CD14-positive monocyte (primary cell): ENCODE measurements at regions not wholly inside any gene's neighbourhood (a gene's known extent, or its start where the extent isn't known, plus 50 kb on each side); places are given as distances from the start of the nearest gene placed in this dataset.

Experiments
- DNase-seq, 3 donors: peaks; one replicate each; pipeline ENCODE4 v3.0.0-alpha.2; 2011 to 2022
- H2AFZ ChIP-seq: 2 replicates; pipeline ENCODE4 v1.6.0; 2012; ENCODE audit warnings: mild to moderate bottlenecking, low read depth, low read length, inconsistent platforms; ENCODE audit not compliant: insufficient read depth, poor library complexity, severe bottlenecking
- H3K27ac ChIP-seq, 2 donors: 1 replicate in 1 of 2; 2 replicates in 1 of 2; pipeline ENCODE4 v1.5.1; 2012 to 2013; ENCODE audit warnings: low read length in 2 of 2, control low read depth in 1 of 2, inconsistent platforms in 1 of 2, low read depth in 1 of 2, mild to moderate bottlenecking in 1 of 2
- H3K27me3 ChIP-seq, 2 donors: one replicate each; pipeline versions ENCODE4 v1.6.0 to v1.6.1; 2011 to 2013; ENCODE audit warnings: low read length in 2 of 2; ENCODE audit not compliant: control insufficient read depth in 2 of 2, insufficient read depth in 2 of 2
- H3K36me3 ChIP-seq, 2 donors: replicated peaks in 1 of 2; 1 replicate in 1 of 2; 2 replicates in 1 of 2; pipeline versions ENCODE4 v1.5.1 to v1.6.1; 2012 to 2013; ENCODE audit warnings: low read length in 2 of 2, control low read depth in 1 of 2, inconsistent platforms in 1 of 2, mild to moderate bottlenecking in 1 of 2; ENCODE audit not compliant: insufficient read depth in 2 of 2, control insufficient read depth in 1 of 2
- H3K4me1 ChIP-seq, 2 donors: 1 replicate in 1 of 2; 2 replicates in 1 of 2; pipeline versions ENCODE4 v1.5.1 to v1.6.1; 2012 to 2013; ENCODE audit warnings: low read length in 2 of 2, control low read depth in 1 of 2, inconsistent platforms in 1 of 2, mild to moderate bottlenecking in 1 of 2, moderate library complexity in 1 of 2; ENCODE audit not compliant: insufficient read depth in 2 of 2, control insufficient read depth in 1 of 2
- H3K4me2 ChIP-seq: replicated peaks from 2 replicates; pipeline ENCODE3; 2012; ENCODE audit warnings: low read length, moderate library complexity, mild to moderate bottlenecking; ENCODE audit not compliant: poor library complexity, severe bottlenecking; ENCODE audit errors: extremely low read depth
- H3K4me3 ChIP-seq, 3 experiments: fragments of 200-600 bp in 1 of 3; sonication (generic) in 1 of 3; replicated peaks in 1 of 3; 1 replicate in 2 of 3; 2 replicates in 1 of 3; pipeline ENCODE4 v1.5.1; 2011 to 2013; ENCODE audit warnings: low read length in 3 of 3, mild to moderate bottlenecking in 3 of 3, control low read depth in 2 of 3, low read depth in 2 of 3, inconsistent platforms in 1 of 3, moderate library complexity in 1 of 3
- H3K79me2 ChIP-seq: 2 replicates; pipeline ENCODE4 v1.6.0; 2012; ENCODE audit warnings: mild to moderate bottlenecking, control low read depth, inconsistent platforms, low read length, moderate library complexity; ENCODE audit not compliant: insufficient read depth
- H3K9ac ChIP-seq: 2 replicates; pipeline ENCODE4 v1.6.0; 2017; ENCODE audit warnings: low read length, mild to moderate bottlenecking; ENCODE audit not compliant: insufficient read depth, poor library complexity, severe bottlenecking
- H3K9me3 ChIP-seq, 2 donors: replicated peaks in 1 of 2; 1 replicate in 1 of 2; 2 replicates in 1 of 2; pipeline versions ENCODE4 v1.5.1 to v1.6.1; 2012 to 2013; ENCODE audit warnings: low read length in 2 of 2, control low read depth in 1 of 2; ENCODE audit not compliant: control insufficient read depth in 1 of 2, insufficient read depth in 1 of 2
- H4K20me1 ChIP-seq: 2 replicates; pipeline ENCODE4 v1.6.0; 2012; ENCODE audit warnings: mild to moderate bottlenecking, low read length, control low read depth, moderate library complexity; ENCODE audit not compliant: insufficient read depth
- H3K27ac Mint-ChIP-seq, 7 donors: one replicate each; pipeline ENCODE4 v1.8.0; 2020; ENCODE audit warnings: mild to moderate bottlenecking in 7 of 7, mixed read lengths in 7 of 7, moderate library complexity in 6 of 7, inconsistent platforms in 2 of 7
- H3K27me3 Mint-ChIP-seq, 3 donors: one replicate each; pipeline ENCODE4 v1.8.0; 2021 to 2022; ENCODE audit warnings: low read depth in 3 of 3, mild to moderate bottlenecking in 3 of 3, mixed read lengths in 3 of 3, moderate library complexity in 3 of 3, inconsistent platforms in 1 of 3
- H3K36me3 Mint-ChIP-seq, 2 donors: one replicate each; pipeline ENCODE4 v1.8.0; 2020; ENCODE audit warnings: mixed read lengths in 2 of 2, inconsistent platforms in 1 of 2, mild to moderate bottlenecking in 1 of 2
- H3K4me1 Mint-ChIP-seq: one replicate; pipeline ENCODE4 v1.8.0; 2020; ENCODE audit warnings: mild to moderate bottlenecking, mixed read lengths
- H3K4me3 Mint-ChIP-seq, 2 donors: one replicate each; pipeline ENCODE4 v1.8.0; 2020; ENCODE audit warnings: mild to moderate bottlenecking in 2 of 2, mixed read lengths in 2 of 2, moderate library complexity in 1 of 2
- H3K9me3 Mint-ChIP-seq, 7 donors: one replicate each; pipeline ENCODE4 v1.8.0; 2020 to 2022; ENCODE audit warnings: mixed read lengths in 7 of 7, mild to moderate bottlenecking in 6 of 7, moderate library complexity in 6 of 7, inconsistent platforms in 2 of 7
- CTCF ChIP-seq: fragments of 200-600 bp; IDR thresholded peaks from one replicate; pipeline ENCODE4 v1.8.0; 2022; ENCODE audit warnings: antibody characterized with exemption, mild to moderate bottlenecking
- WGBS: methylation state at CpG from one replicate; pipeline ENCODE4 v1.1.5; 2013; ENCODE audit warnings: missing lambda C conversion rate; ENCODE audit not compliant: insufficient coverage; 5-methylcytosine and 5-hydroxymethylcytosine counted together
- intact Hi-C, 2 donors: fragments of 100-400 bp; cut with micrococcal nuclease; formaldehyde crosslinking; loops; one replicate each; pipeline versions ENCODE4 v1.15.0 to v1.15.1; 2023

- peak overlapping the region in 1 of 2 donors; percentile 28 for H3K4me3 Mint-ChIP-seq
- Histone ChIP-seq H3K4me1 (no peaks in the 10 kb centered on the region), H3K9ac (no peak overlapping the region), H3K4me2 (no peak overlapping the region), H3K4me3 (no peak overlapping the region), H4K20me1 (no peaks in the 10 kb centered on the region), H3K36me3 (no peaks in the 10 kb centered on the region), H3K27ac (no peak overlapping the region), H3K79me2 (no peaks in the 10 kb centered on the region), H3K27me3 (no peaks in the 10 kb centered on the region), H2AFZ (no peak overlapping the region), H3K9me3 (no peaks in the 10 kb centered on the region)
- peaks cover 0 to 2% (median 0%) of the 10 kb centered on the region in 7 donors for H3K9me3 Mint-ChIP-seq
- H3K36me3 Mint-ChIP-seq, result no peaks in the 10 kb centered on the region
- H3K27me3 Mint-ChIP-seq, result peaks cover 4 to 9% (median 6%) of the 10 kb centered on the region in 3 donors
- 36% methylated on average over 4 of the region's 6 CpGs for WGBS
- no peak overlapping the region for H3K27ac Mint-ChIP-seq
- no peak for DNase-seq
- peaks cover 14% of the 10 kb centered on the region for H3K4me1 Mint-ChIP-seq
- no peak for TF ChIP-seq CTCF
- intact Hi-C loops, result no loop called here
Observed at GRCh38 chr2:105181282-105181681, 60.3 kb upstream of the GPR45 start.

GRCh38 chr2:105183555-105184323 is 57.8 kb upstream of the GPR45 start:
- Histone ChIP-seq H3K27ac (no peak overlapping the region), H2AFZ (no peak overlapping the region), H3K27me3 (no peaks in the 10 kb centered on the region), H4K20me1 (no peaks in the 10 kb centered on the region), H3K4me2 (no peak overlapping the region), H3K36me3 (no peaks in the 10 kb centered on the region), H3K9ac (no peak overlapping the region), H3K4me3 (no peak overlapping the region), H3K4me1 (no peaks in the 10 kb centered on the region), H3K79me2 (no peaks in the 10 kb centered on the region), H3K9me3 (no peaks in the 10 kb centered on the region)
- Mint-ChIP-seq H3K27me3 (peaks cover 3 to 7% (median 4%) of the 10 kb centered on the region in 3 donors), H3K27ac (peak overlapping the region in 1 of 7 donors; percentile 43), H3K4me3 (no peak overlapping the region), H3K36me3 (no peaks in the 10 kb centered on the region), H3K4me1 (peaks cover 14% of the 10 kb centered on the region), H3K9me3 (peaks cover 0 to 2% (median 0%) of the 10 kb centered on the region in 7 donors)
- intact Hi-C loops, result no loop called here
- WGBS, result 62% methylated on average over 4 of the region's 10 CpGs
- no peak for TF ChIP-seq CTCF
- no peak for DNase-seq
